Stomach (tissue), 4 donors: ENCODE measurements at regions not wholly inside any gene's neighbourhood (a gene's known extent, or its start where the extent isn't known, plus 50 kb on each side); places are given as distances from the start of the nearest gene placed in this dataset.

Source experiments
- CTCF ChIP-seq, 7 experiments: fragments of 450-650 bp in 4 of 7; fragments of 200-600 bp in 3 of 7; sonication (generic) in 3 of 7; IDR thresholded peaks; one replicate each; pipeline ENCODE4 v1.5.1; 2016 to 2019; ENCODE audit warnings: antibody characterized with exemption in 7 of 7, control low read depth in 2 of 7, mild to moderate bottlenecking in 1 of 7
- EP300 ChIP-seq: sonication (generic); formaldehyde crosslinking; IDR thresholded peaks from one replicate; pipeline ENCODE4 v1.6.1; 2017; ENCODE audit warnings: antibody characterized with exemption
- POLR2AphosphoS5 ChIP-seq, 3 donors: sonication (generic); formaldehyde crosslinking; IDR thresholded peaks; one replicate each; pipeline ENCODE4 v1.6.1; 2016; ENCODE audit warnings: antibody characterized with exemption in 3 of 3

DNA sequence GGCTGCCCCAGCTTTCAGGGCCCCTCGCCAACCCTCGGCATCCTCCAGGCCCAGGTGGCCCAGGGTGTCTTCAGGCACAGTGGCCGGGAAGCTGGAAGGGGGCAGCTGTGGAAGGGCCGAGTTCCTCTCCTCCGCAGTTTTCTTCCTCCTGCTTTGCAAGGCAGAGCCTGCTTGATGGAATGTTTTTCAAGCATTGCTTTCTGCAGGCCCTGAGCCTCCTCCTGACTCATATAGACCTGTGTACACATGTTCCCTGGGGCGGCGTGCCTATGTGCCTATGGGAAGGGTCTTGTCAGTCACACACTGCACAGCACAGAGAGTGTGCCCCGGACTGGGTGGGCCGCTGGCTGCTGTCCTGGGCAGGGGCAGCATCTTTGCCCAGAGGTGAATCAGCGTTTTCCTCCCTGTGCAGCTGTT, 107.5 kb downstream of the ERMARD start:
- TF ChIP-seq CTCF (IDR thresholded peaks at IDR 0.05): no peak
- no peak for TF ChIP-seq POLR2AphosphoS5 (IDR thresholded peaks at IDR 0.05)
- TF ChIP-seq EP300: no peak
